Type B pancreatic cell (in vitro differentiated cells): ENCODE measurements at regions not wholly inside any gene's neighbourhood (a gene's known extent, or its start where the extent isn't known, plus 50 kb on each side); places are given as distances from the start of the nearest gene placed in this dataset.

ENCODE experiments used
- DNase-seq: peaks from one replicate; pipeline ENCODE4 v3.0.0; 2021; ENCODE audit warnings: mixed read lengths; ENCODE audit not compliant: unreplicated experiment; ENCODE audit errors: extremely low spot score
- H3K27ac Mint-ChIP-seq: 2 replicates; pipeline ENCODE4 v1.8.0; 2021; ENCODE audit warnings: mild to moderate bottlenecking, mixed read lengths
- H3K27me3 Mint-ChIP-seq: 2 replicates; pipeline ENCODE4 v1.8.0; 2021; ENCODE audit warnings: mixed read lengths
- H3K36me3 Mint-ChIP-seq: 2 replicates; pipeline ENCODE4 v1.8.0; 2021; ENCODE audit warnings: mixed read lengths
- H3K4me1 Mint-ChIP-seq: one replicate; pipeline ENCODE4 v1.8.0; 2021; ENCODE audit warnings: mixed read lengths; ENCODE audit not compliant: unreplicated experiment
- H3K4me3 Mint-ChIP-seq: 2 replicates; pipeline ENCODE4 v1.8.0; 2021; ENCODE audit warnings: mild to moderate bottlenecking, mixed read lengths
- H3K9me3 Mint-ChIP-seq: 2 replicates; pipeline ENCODE4 v1.8.0; 2021; ENCODE audit warnings: mixed read lengths
- CTCF ChIP-seq: fragments of 200-600 bp; sonication (generic); conservative IDR thresholded peaks from 2 replicates; pipeline ENCODE4 v1.5.0; 2021; ENCODE audit warnings: antibody characterized with exemption, mild to moderate bottlenecking

- no peak overlapping the region for H3K27ac Mint-ChIP-seq
- no peak for DNase-seq
- H3K36me3 Mint-ChIP-seq, result peaks cover 4% of the 10 kb centered on the region
- peaks cover 6% of the 10 kb centered on the region for H3K9me3 Mint-ChIP-seq
- no peak for TF ChIP-seq CTCF
- H3K4me1 Mint-ChIP-seq, result peaks cover 11% of the 10 kb centered on the region
- H3K27me3 Mint-ChIP-seq, result peaks cover 21% of the 10 kb centered on the region
- H3K4me3 Mint-ChIP-seq, result no peak overlapping the region
Observed at GRCh38 chr2:45218297-45218696, 209.0 kb upstream of the SIX2 start.

DNA sequence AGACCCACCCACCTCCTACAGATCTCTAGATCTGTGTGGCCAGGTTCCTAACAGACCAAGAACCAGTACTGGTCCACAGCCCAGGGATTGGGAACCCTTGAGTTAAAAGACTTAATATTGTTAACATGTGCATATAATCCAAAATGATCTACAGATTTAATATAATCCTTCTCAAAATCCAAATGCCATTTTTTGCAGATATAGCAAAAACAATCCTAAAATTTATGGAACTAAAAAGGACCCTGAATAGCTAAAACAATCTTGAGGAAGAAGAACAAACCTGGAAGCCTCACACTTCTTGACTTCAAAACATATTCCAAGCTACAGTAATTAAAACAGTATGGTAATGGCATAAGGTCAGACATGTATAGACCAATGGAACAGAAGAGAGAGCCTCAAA is 206.9 kb upstream of the SIX2 start:
- Mint-ChIP-seq H3K27ac (no peak overlapping the region), H3K4me3 (no peak overlapping the region), H3K27me3 (peaks cover 19% of the 10 kb centered on the region), H3K36me3 (peaks cover 4% of the 10 kb centered on the region), H3K9me3 (peaks cover 6% of the 10 kb centered on the region), H3K4me1 (peaks cover 11% of the 10 kb centered on the region)
- no peak for TF ChIP-seq CTCF
- DNase-seq, result no peak

- no peak for TF ChIP-seq CTCF
- Mint-ChIP-seq H3K36me3 (peaks cover 4% of the 10 kb centered on the region), H3K4me3 (no peak overlapping the region)
Observed at GRCh38 chr2:45214550-45214949, 205.3 kb upstream of the SIX2 start.

GRCh38 chr2:45212953-45213635 is 203.8 kb upstream of the SIX2 start:
- TF ChIP-seq CTCF, result no peak
- Mint-ChIP-seq H3K9me3 (peaks cover 6% of the 10 kb centered on the region), H3K36me3 (peaks cover 4% of the 10 kb centered on the region), H3K27ac (no peak overlapping the region), H3K4me1 (no peaks in the 10 kb centered on the region), H3K4me3 (no peak overlapping the region), H3K27me3 (peaks cover 14% of the 10 kb centered on the region)
- no peak for DNase-seq

More at GRCh38 chr2:45214550-45214949, 205.3 kb upstream of the SIX2 start:
- peaks cover 16% of the 10 kb centered on the region for H3K27me3 Mint-ChIP-seq
- DNase-seq, result no peak
- peaks cover 5% of the 10 kb centered on the region for H3K4me1 Mint-ChIP-seq
- no peak overlapping the region for H3K27ac Mint-ChIP-seq
- peaks cover 6% of the 10 kb centered on the region for H3K9me3 Mint-ChIP-seq

- no peak overlapping the region for H3K4me3 Mint-ChIP-seq
- no peak for TF ChIP-seq CTCF
- H3K4me1 Mint-ChIP-seq, result no peaks in the 10 kb centered on the region
- no peak for DNase-seq
- H3K36me3 Mint-ChIP-seq, result peaks cover 4% of the 10 kb centered on the region
- H3K9me3 Mint-ChIP-seq, result peaks cover 6% of the 10 kb centered on the region
- peaks cover 14% of the 10 kb centered on the region for H3K27me3 Mint-ChIP-seq
- H3K27ac Mint-ChIP-seq, result no peak overlapping the region
Observed at GRCh38 chr2:45211636-45212035, 202.4 kb upstream of the SIX2 start.
